Stimulated activated CD4-positive, alpha-beta T cell treated with anti-CD3 and anti-CD28 coated beads, Interleukin-1b, Interleukin-23, amount 100 ng/mL, for 48 hours (primary cell): ENCODE measurements at regions not wholly inside any gene's neighbourhood (a gene's known extent, or its start where the extent isn't known, plus 50 kb on each side); places are given as distances from the start of the nearest gene placed in this dataset.
"Not testable (repeated sequence)": the region's sequence is repeated elsewhere in the genome, so short reads cannot be mapped to it uniquely, and the experiment has no call there.

Source experiments
- DNase-seq: peaks from one replicate; pipeline ENCODE4 v3.0.0-alpha.2; 2020

- not testable (repeated sequence) for DNase-seq
Observed at GRCh38 chr21:10270211-10270610, 251.2 kb upstream of the TPTE start.

- not testable (repeated sequence) for DNase-seq
Observed at GRCh38 chr21:10271666-10272207, 249.6 kb upstream of the TPTE start.

GRCh38 chr21:10272216-10272615, 249.2 kb upstream of the TPTE start:
- DNase-seq = peak; percentile 2

- no peak for DNase-seq
Observed at GRCh38 chr21:10273196-10273595, 248.2 kb upstream of the TPTE start.

GRCh38 chr21:10273794-10274338, 247.5 kb upstream of the TPTE start:
- peak; percentile 1 for DNase-seq
